Common myeloid progenitor, CD34-positive (primary cell): ENCODE measurements at regions not wholly inside any gene's neighbourhood (a gene's known extent, or its start where the extent isn't known, plus 50 kb on each side); places are given as distances from the start of the nearest gene placed in this dataset.
A peak's percentile ranks its signal among the peaks of the same experiment; 100 is the strongest.

Experiments
- CTCF ChIA-PET: fragments of 350-600 bp; sonication (Branson Sonifier 250); formaldehyde crosslinking; loops from one replicate; lab custom pipeline; 2021; ENCODE audit warnings: antibody characterized with exemption; lab: Charles Lee
- POLR2A ChIA-PET: fragments of 350-600 bp; sonication (Branson Sonifier 250); formaldehyde crosslinking; loops from one replicate; lab custom pipeline; 2021; ENCODE audit warnings: antibody characterized with exemption; lab: Charles Lee
- DNase-seq, 3 donors: peaks; one replicate each; pipeline versions ENCODE4 v3.0.0 to v3.0.0-alpha.2; 2013
- H3K27ac ChIP-seq, 2 experiments: 1 replicate in 1 of 2; 2 replicates in 1 of 2; pipeline ENCODE4 v1.7.0; 2013; ENCODE audit warnings: inconsistent platforms in 2 of 2, low read length in 2 of 2, mild to moderate bottlenecking in 2 of 2, low read depth in 1 of 2, moderate library complexity in 1 of 2; ENCODE audit not compliant: severe bottlenecking in 2 of 2, insufficient read depth in 1 of 2, poor library complexity in 1 of 2
- H3K27me3 ChIP-seq, 5 experiments: replicated peaks in 2 of 5; 1 replicate in 3 of 5; 2 replicates in 2 of 5; pipeline versions ENCODE4 v1.6.1 to v1.7.0; 2013; ENCODE audit warnings: low read length in 4 of 5, mild to moderate bottlenecking in 2 of 5, moderate library complexity in 2 of 5, inconsistent platforms in 1 of 5; ENCODE audit not compliant: insufficient read depth in 5 of 5, control insufficient read depth in 4 of 5
- H3K36me3 ChIP-seq, 4 experiments: 1 replicate in 2 of 4; 2 replicates in 2 of 4; pipeline versions ENCODE4 v1.6.1 to v1.7.0; 2013; ENCODE audit warnings: low read length in 3 of 4, control low read depth in 1 of 4, mild to moderate bottlenecking in 1 of 4; ENCODE audit not compliant: control insufficient read depth in 4 of 4, insufficient read depth in 4 of 4
- H3K4me1 ChIP-seq, 4 experiments: 1 replicate in 3 of 4; 2 replicates in 1 of 4; pipeline versions ENCODE4 v1.6.1 to v1.7.1; 2013; ENCODE audit warnings: low read length in 3 of 4, mild to moderate bottlenecking in 3 of 4, control low read depth in 1 of 4, inconsistent platforms in 1 of 4, moderate library complexity in 1 of 4; ENCODE audit not compliant: control insufficient read depth in 4 of 4, insufficient read depth in 4 of 4; ENCODE audit errors: control extremely low read depth in 1 of 4
- H3K4me3 ChIP-seq, 7 experiments: 1 replicate in 4 of 7; 2 replicates in 3 of 7; pipeline versions ENCODE4 v1.5.1 to v1.7.0; 2013; ENCODE audit warnings: mild to moderate bottlenecking in 7 of 7, low read length in 6 of 7, moderate library complexity in 6 of 7, inconsistent platforms in 2 of 7, low read depth in 2 of 7, control low read depth in 1 of 7; ENCODE audit not compliant: insufficient read depth in 4 of 7, control insufficient read depth in 1 of 7; ENCODE audit errors: extremely low read depth in 1 of 7
- H3K9me3 ChIP-seq, 5 experiments: 1 replicate in 4 of 5; 2 replicates in 1 of 5; pipeline versions ENCODE4 v1.6.1 to v1.7.1; 2013; ENCODE audit warnings: low read length in 4 of 5, mild to moderate bottlenecking in 2 of 5, inconsistent platforms in 1 of 5, low read depth in 1 of 5, moderate library complexity in 1 of 5; ENCODE audit not compliant: control insufficient read depth in 4 of 5, insufficient read depth in 2 of 5; ENCODE audit errors: control extremely low read depth in 1 of 5
- WGBS: methylation state at CpG from one replicate; pipeline ENCODE4 v1.1.5; 2013; ENCODE audit not compliant: insufficient coverage; 5-methylcytosine and 5-hydroxymethylcytosine counted together

GRCh38 chr7:80347173-80347572 lies 164.7 kb downstream of the GNAT3 start:
- POLR2A ChIA-PET: no interaction called here
- Histone ChIP-seq H3K4me1 (no peaks in the 10 kb centered on the region), H3K36me3 (no peaks in the 10 kb centered on the region), H3K4me3 (no peak overlapping the region), H3K27me3 (no peaks in the 10 kb centered on the region), H3K27ac (no peak overlapping the region), H3K9me3 (no peaks in the 10 kb centered on the region)
- CTCF ChIA-PET: interaction anchor here (1.5 kb wide), 1 partner anchor 286 kb away, joined by 4 read pairs; no protein-coding TSS in a partner anchor
- WGBS: 100% methylated on average over 1 of the region's 1 CpG
- DNase-seq: no peak

- no peak overlapping the region for H3K27ac ChIP-seq
Measured at GRCh38 chr7:80346704-80347103, 165.2 kb downstream of the GNAT3 start.

DNA sequence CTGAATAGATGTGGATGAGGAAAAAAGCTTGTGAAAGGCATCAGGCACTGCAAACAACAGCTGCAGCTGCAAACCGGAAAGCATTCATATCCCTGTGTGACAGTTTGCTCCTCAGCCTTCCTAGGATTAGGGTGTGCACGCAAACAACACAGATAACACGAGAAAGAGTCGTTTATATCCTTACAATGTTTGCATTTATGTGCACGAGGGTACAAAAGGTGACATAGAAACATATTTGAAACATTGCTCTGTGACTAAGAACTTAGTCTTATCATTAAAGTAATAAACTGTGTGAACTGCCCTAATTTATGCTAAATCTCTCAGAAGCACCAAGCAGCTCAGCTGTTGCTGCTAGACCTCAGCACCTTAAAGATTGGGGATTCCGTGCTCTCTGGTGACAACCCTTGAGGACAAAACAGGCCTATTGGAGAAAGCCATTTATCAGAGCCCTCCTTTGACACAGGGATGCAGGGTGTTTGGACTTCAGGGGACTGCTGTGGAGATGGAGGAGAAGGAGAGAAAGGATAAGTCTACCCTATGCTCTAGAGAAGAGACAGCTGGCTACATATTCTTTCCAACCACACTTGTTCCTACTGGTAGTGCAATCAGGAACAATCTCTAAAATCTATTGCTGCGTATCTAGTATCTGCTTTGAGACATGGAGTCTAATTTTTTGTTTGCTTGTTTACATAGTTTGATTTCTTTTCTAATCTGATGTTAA lies 176.2 kb downstream of the GNAT3 start:
- Histone ChIP-seq H3K4me3 (peak overlapping the region in 2 of 7 experiments; percentile 5 to 23), H3K9me3 (no peaks in the 10 kb centered on the region), H3K27me3 (no peaks in the 10 kb centered on the region), H3K27ac (peak overlapping the region; percentile 28 to 56), H3K36me3 (no peaks in the 10 kb centered on the region), H3K4me1 (peaks cover 4 to 24% (median 14%) of the 10 kb centered on the region in 4 experiments)
- ChIA-PET POLR2A (no interaction called here), CTCF (interaction anchor here (1.2 kb wide), 2 partner anchors 18 to 202 kb away, joined by 3 read pairs; partner anchors contain the start of gene GNAI1)
- peak in 2 of 3 donors; percentile 74 to 85 for DNase-seq
- 34% methylated on average over 3 of the region's 7 CpGs for WGBS

More at GRCh38 chr7:80346704-80347103, 165.2 kb downstream of the GNAT3 start:
- H3K4me3 ChIP-seq: no peak overlapping the region
- ChIA-PET CTCF (interaction anchor here (1.5 kb wide), 1 partner anchor 286 kb away, joined by 4 read pairs; no protein-coding TSS in a partner anchor), POLR2A (no interaction called here)
- DNase-seq: no peak
- H3K27me3 ChIP-seq: no peaks in the 10 kb centered on the region
- H3K36me3 ChIP-seq: no peaks in the 10 kb centered on the region
- H3K9me3 ChIP-seq: no peaks in the 10 kb centered on the region
- H3K4me1 ChIP-seq: no peaks in the 10 kb centered on the region
- WGBS: 100% methylated on average over 2 of the region's 3 CpGs

DNA sequence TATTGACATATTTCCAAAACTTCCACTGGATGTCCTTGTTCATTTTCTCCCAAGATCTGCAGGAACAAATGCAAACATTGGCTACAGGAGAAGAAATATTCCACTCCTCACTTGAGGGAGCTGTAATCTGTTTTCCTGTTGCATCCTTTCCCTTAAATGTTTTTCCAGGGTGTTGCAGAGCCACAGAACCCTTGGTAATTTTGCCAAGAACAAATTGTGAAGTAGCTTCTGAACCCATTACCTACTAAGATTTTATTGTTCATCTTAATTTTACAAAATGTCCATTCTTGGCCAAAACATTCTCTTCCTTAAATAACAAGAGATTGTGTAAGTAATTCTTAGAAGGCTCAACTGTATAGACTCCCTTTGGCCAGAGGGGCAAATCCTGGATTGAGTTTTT lies 177.0 kb downstream of the GNAT3 start:
- DNase-seq: no peak
- ChIA-PET POLR2A (interaction anchor here (0.8 kb wide), 1 partner anchor 99 kb away, joined by 3 read pairs; no protein-coding TSS in a partner anchor), CTCF (interaction anchor here (1.2 kb wide), 2 partner anchors 18 to 201 kb away, joined by 3 read pairs; partner anchors contain the start of gene GNAI1)
- Histone ChIP-seq H3K27me3 (no peaks in the 10 kb centered on the region), H3K9me3 (no peaks in the 10 kb centered on the region), H3K36me3 (no peaks in the 10 kb centered on the region), H3K4me3 (no peak overlapping the region), H3K27ac (peak overlapping the region; percentile 12 to 28), H3K4me1 (peaks cover 4 to 24% (median 14%) of the 10 kb centered on the region in 4 experiments)

GRCh38 chr7:80334196-80334595 lies 177.7 kb downstream of the GNAT3 start:
- no CpG with 5 or more reads among the region's 1 CpG for WGBS
- Histone ChIP-seq H3K27me3 (no peaks in the 10 kb centered on the region), H3K27ac (peak overlapping the region in 1 of 2 experiments; percentile 12), H3K4me3 (no peak overlapping the region), H3K4me1 (peaks cover 4 to 24% (median 14%) of the 10 kb centered on the region in 4 experiments), H3K9me3 (no peaks in the 10 kb centered on the region), H3K36me3 (no peaks in the 10 kb centered on the region)
- DNase-seq: peak in 2 of 3 donors; percentile 62 to 76
- ChIA-PET CTCF (no interaction called here), POLR2A (no interaction called here)

DNA sequence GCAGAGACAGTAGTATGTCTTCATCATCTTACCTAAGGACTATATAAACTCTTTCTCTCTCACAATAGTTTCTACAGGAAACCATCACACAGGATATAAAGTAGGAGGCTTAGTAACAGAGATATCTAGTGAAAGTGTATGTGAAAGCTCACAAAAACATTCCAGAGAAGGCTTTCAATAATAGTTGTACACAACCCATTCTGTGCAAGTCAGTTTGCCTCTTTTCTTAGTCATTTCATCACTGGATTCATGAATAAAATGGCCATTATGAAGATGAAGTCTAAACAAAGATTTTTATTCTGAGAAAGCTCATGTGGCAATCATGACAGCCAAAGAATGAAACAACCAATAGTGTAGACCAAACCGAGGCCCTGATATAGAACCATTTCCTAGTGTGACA lies 178.8 kb downstream of the GNAT3 start:
- POLR2A ChIA-PET: no interaction called here
- no peak overlapping the region for H3K27ac ChIP-seq
- peaks cover 4 to 24% (median 14%) of the 10 kb centered on the region in 4 experiments for H3K4me1 ChIP-seq
- no peak for DNase-seq
- WGBS: 100% methylated on average over 1 of the region's 1 CpG
- H3K27me3 ChIP-seq: no peaks in the 10 kb centered on the region
- H3K4me3 ChIP-seq: no peak overlapping the region
- no peaks in the 10 kb centered on the region for H3K36me3 ChIP-seq
- CTCF ChIA-PET: interaction anchor here (0.9 kb wide), 1 partner anchor 200 kb away, joined by 3 read pairs; no protein-coding TSS in a partner anchor
- no peaks in the 10 kb centered on the region for H3K9me3 ChIP-seq

DNA sequence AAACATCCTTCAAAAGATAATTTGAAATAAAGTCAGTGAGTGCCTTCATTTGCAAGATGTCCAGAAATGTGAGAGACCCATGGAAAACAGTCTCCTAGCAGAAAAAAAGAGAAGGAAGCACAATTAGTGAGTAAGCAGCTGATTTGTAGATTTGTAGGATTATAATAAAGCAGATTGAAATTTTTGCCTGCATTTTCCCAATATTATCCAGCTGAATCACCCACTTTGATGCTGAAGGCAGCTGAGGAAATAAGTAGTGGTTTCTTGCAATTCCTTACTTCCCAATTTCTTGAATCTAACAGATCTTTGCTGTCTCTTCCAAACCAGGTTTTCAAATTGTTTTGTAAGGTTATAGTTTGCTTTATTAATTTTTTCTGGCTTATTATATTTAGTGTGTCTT lies 181.4 kb downstream of the GNAT3 start:
- Histone ChIP-seq H3K9me3 (no peaks in the 10 kb centered on the region), H3K27me3 (no peaks in the 10 kb centered on the region), H3K4me3 (no peak overlapping the region), H3K27ac (no peak overlapping the region), H3K4me1 (peaks cover 2 to 14% (median 9%) of the 10 kb centered on the region in 4 experiments), H3K36me3 (no peaks in the 10 kb centered on the region)
- DNase-seq: no peak
- POLR2A ChIA-PET: no interaction called here
- CTCF ChIA-PET: no interaction called here
